ENCODE measurements at regions not wholly inside any gene's neighbourhood (a gene's known extent, or its start where the extent isn't known, plus 50 kb on each side); places are given as distances from the start of the nearest gene placed in this dataset.

DNA sequence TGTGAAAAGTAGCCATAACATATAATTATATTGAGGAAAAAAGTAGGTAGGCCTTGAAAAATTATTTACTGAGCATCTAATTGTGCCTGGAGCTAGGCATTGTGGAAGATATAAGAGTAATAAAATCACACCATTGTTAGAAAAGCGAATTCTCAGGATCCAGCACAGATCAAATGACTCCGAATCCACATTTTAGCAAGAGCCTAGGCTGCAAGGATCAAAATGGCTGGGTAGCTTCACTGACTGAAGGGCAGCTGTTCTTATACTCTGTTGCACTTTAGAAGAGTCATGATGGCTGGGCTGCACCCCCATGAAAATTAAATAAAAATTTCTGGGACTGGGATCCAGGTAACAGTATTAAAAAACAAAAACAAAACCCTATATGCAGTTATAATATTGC lies 67.6 kb upstream of the HMCN1 start:
- no peak for TF ChIP-seq CTCF (IDR thresholded peaks at IDR 0.05; ENCODE audit: low read length)
- no peak for TF ChIP-seq EZH2 (optimal IDR thresholded peaks at IDR 0.05; ENCODE audit: low read depth, low read length)
